WERI-Rb-1 (cell line): ENCODE measurements at regions not wholly inside any gene's neighbourhood (a gene's known extent, or its start where the extent isn't known, plus 50 kb on each side); places are given as distances from the start of the nearest gene placed in this dataset.

Source experiments
- DNase-seq: peaks from one replicate; pipeline ENCODE4 v3.0.0-alpha.2; 2020
- H3K27ac ChIP-seq: fragments of 250-450 bp; sonication (Bioruptor Pico); 2 replicates; pipeline ENCODE4 v1.5.1; 2020; ENCODE audit warnings: mild to moderate bottlenecking, moderate library complexity
- H3K27me3 ChIP-seq: fragments of 250-450 bp; sonication (Bioruptor Pico); 2 replicates; pipeline ENCODE4 v1.5.1; 2021; ENCODE audit warnings: mild to moderate bottlenecking, low read depth, moderate library complexity; ENCODE audit not compliant: insufficient read depth, severe bottlenecking
- H3K36me3 ChIP-seq: fragments of 250-450 bp; sonication (Bioruptor Pico); 2 replicates; pipeline ENCODE4 v1.5.1; 2020; ENCODE audit warnings: mild to moderate bottlenecking, moderate library complexity
- H3K4me3 ChIP-seq: 2 replicates; pipeline ENCODE4 v1.5.1; 2011; ENCODE audit warnings: low read depth, mild to moderate bottlenecking, control low read depth, low read length
- H3K9me3 ChIP-seq: fragments of 250-450 bp; sonication (Bioruptor Pico); 2 replicates; pipeline ENCODE4 v1.5.1; 2021; ENCODE audit warnings: mild to moderate bottlenecking, moderate library complexity; ENCODE audit not compliant: severe bottlenecking
- CTCF ChIP-seq: IDR thresholded peaks from 2 replicates; pipeline ENCODE4 v1.5.1; 2011; ENCODE audit warnings: low read depth, mild to moderate bottlenecking, control low read depth, inconsistent platforms, low read length

DNA sequence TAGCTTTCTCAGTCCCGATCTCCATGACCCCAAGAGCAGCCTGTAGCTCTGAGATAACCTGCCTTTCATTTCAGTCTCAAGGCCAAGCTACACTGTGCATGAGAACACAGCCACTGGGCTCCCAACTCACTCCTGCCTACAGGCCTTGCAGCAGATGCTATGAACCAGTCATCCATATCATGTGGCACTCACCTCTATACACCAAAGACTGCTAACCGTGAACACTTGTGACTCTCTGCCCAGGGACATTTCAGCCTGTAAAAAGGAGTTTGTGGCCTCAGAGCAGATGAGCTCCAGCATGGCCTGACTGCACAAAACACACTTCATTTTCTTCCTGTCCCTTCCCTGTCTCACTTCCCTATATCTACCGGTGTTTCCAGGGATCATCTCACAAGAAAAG is 56.9 kb upstream of the NPY start:
- no peak overlapping the region for H3K27ac ChIP-seq
- no peak for DNase-seq
- H3K36me3 ChIP-seq: no peaks in the 10 kb centered on the region
- no peaks in the 10 kb centered on the region for H3K9me3 ChIP-seq
- no peaks in the 10 kb centered on the region for H3K27me3 ChIP-seq
- no peak for TF ChIP-seq CTCF
- no peak overlapping the region for H3K4me3 ChIP-seq

GRCh38 chr7:24227603-24228359 is 56.2 kb upstream of the NPY start:
- no peak for TF ChIP-seq CTCF
- H3K27me3 ChIP-seq: no peaks in the 10 kb centered on the region
- no peak overlapping the region for H3K27ac ChIP-seq
- no peak for DNase-seq
- H3K36me3 ChIP-seq: no peaks in the 10 kb centered on the region
- H3K9me3 ChIP-seq: no peaks in the 10 kb centered on the region
- H3K4me3 ChIP-seq: no peak overlapping the region

DNA sequence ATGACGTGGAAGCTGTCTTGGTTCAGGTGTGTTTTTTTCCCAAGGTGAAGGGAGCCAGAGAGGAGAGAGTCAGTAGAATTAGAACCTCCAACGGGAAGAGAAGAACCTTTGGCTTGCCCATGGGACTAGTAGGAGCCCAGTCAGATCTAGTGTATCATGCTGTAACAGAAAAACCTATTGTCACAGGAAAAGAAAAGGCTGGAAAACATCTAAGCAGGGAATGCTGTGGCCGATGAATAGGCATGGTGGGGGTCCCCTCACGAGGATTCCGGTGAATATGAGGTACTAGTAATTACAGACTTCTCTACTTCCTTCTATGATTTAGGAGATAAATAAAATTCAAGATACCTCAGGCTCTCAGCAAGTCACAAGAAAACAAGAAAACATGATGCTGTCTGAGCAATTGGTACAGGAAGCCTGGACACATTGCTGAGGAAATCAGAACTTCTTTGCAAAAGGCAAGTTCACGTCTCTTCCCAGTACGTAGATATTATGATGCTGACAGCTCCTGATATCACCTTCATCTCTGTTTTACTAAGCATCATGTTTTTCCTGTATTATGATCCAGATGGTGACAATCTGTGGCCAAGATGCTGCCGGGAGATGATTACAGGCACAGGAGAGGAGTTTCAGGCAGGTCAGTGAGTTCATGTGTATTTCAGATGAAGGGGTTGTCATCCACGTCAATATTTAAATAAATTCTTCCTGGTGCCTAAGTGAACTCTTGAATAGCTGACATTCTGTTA is 54.3 kb upstream of the NPY start:
- Histone ChIP-seq H3K27me3 (peaks cover 6% of the 10 kb centered on the region), H3K36me3 (no peaks in the 10 kb centered on the region), H3K27ac (no peak overlapping the region), H3K9me3 (no peaks in the 10 kb centered on the region), H3K4me3 (no peak overlapping the region)
- no peak for DNase-seq
- no peak for TF ChIP-seq CTCF

- no peaks in the 10 kb centered on the region for H3K9me3 ChIP-seq
- no peak overlapping the region for H3K4me3 ChIP-seq
- TF ChIP-seq CTCF: no peak
- H3K36me3 ChIP-seq: no peaks in the 10 kb centered on the region
- H3K27ac ChIP-seq: no peak overlapping the region
- DNase-seq: no peak
- H3K27me3 ChIP-seq: peaks cover 9% of the 10 kb centered on the region
Measured at GRCh38 chr7:24231493-24231892, 52.5 kb upstream of the NPY start.

DNA sequence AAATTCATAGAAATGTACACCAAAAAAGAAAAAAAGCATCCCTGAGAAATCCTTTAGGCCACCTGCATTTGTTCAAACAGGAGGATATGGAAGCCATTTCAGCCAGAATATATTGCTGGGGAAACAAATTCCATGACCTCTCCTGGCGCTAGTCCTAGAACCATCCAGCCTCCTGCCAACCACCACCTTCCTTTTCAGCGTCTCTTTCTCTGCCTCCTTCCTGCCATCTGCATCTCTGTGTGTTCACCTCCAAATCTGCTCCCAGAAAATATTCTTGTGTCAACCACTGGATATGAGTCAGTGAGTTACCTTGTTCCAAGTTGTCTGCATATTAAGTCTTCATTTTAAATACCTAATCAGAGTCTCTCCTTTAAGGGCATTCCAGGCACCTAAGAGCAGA is 50.6 kb upstream of the NPY start:
- Histone ChIP-seq H3K9me3 (no peaks in the 10 kb centered on the region), H3K27ac (no peak overlapping the region), H3K4me3 (no peak overlapping the region), H3K27me3 (peaks cover 9% of the 10 kb centered on the region), H3K36me3 (no peaks in the 10 kb centered on the region)
- no peak for DNase-seq
- no peak for TF ChIP-seq CTCF
